Common myeloid progenitor, CD34-positive (primary cell): ENCODE measurements at regions not wholly inside any gene's neighbourhood (a gene's known extent, or its start where the extent isn't known, plus 50 kb on each side); places are given as distances from the start of the nearest gene placed in this dataset.

ENCODE experiments used
- CTCF ChIA-PET: fragments of 350-600 bp; sonication (Branson Sonifier 250); formaldehyde crosslinking; loops from one replicate; lab custom pipeline; 2021; ENCODE audit warnings: antibody characterized with exemption; lab: Charles Lee
- POLR2A ChIA-PET: fragments of 350-600 bp; sonication (Branson Sonifier 250); formaldehyde crosslinking; loops from one replicate; lab custom pipeline; 2021; ENCODE audit warnings: antibody characterized with exemption; lab: Charles Lee
- DNase-seq, 3 donors: peaks; one replicate each; pipeline versions ENCODE4 v3.0.0 to v3.0.0-alpha.2; 2013
- H3K27ac ChIP-seq, 2 experiments: 1 replicate in 1 of 2; 2 replicates in 1 of 2; pipeline ENCODE4 v1.7.0; 2013; ENCODE audit warnings: inconsistent platforms in 2 of 2, low read length in 2 of 2, mild to moderate bottlenecking in 2 of 2, low read depth in 1 of 2, moderate library complexity in 1 of 2; ENCODE audit not compliant: severe bottlenecking in 2 of 2, insufficient read depth in 1 of 2, poor library complexity in 1 of 2
- H3K27me3 ChIP-seq, 5 experiments: replicated peaks in 2 of 5; 1 replicate in 3 of 5; 2 replicates in 2 of 5; pipeline versions ENCODE4 v1.6.1 to v1.7.0; 2013; ENCODE audit warnings: low read length in 4 of 5, mild to moderate bottlenecking in 2 of 5, moderate library complexity in 2 of 5, inconsistent platforms in 1 of 5; ENCODE audit not compliant: insufficient read depth in 5 of 5, control insufficient read depth in 4 of 5
- H3K36me3 ChIP-seq, 4 experiments: 1 replicate in 2 of 4; 2 replicates in 2 of 4; pipeline versions ENCODE4 v1.6.1 to v1.7.0; 2013; ENCODE audit warnings: low read length in 3 of 4, control low read depth in 1 of 4, mild to moderate bottlenecking in 1 of 4; ENCODE audit not compliant: control insufficient read depth in 4 of 4, insufficient read depth in 4 of 4
- H3K4me1 ChIP-seq, 4 experiments: 1 replicate in 3 of 4; 2 replicates in 1 of 4; pipeline versions ENCODE4 v1.6.1 to v1.7.1; 2013; ENCODE audit warnings: low read length in 3 of 4, mild to moderate bottlenecking in 3 of 4, control low read depth in 1 of 4, inconsistent platforms in 1 of 4, moderate library complexity in 1 of 4; ENCODE audit not compliant: control insufficient read depth in 4 of 4, insufficient read depth in 4 of 4; ENCODE audit errors: control extremely low read depth in 1 of 4
- H3K4me3 ChIP-seq, 7 experiments: 1 replicate in 4 of 7; 2 replicates in 3 of 7; pipeline versions ENCODE4 v1.5.1 to v1.7.0; 2013; ENCODE audit warnings: mild to moderate bottlenecking in 7 of 7, low read length in 6 of 7, moderate library complexity in 6 of 7, inconsistent platforms in 2 of 7, low read depth in 2 of 7, control low read depth in 1 of 7; ENCODE audit not compliant: insufficient read depth in 4 of 7, control insufficient read depth in 1 of 7; ENCODE audit errors: extremely low read depth in 1 of 7
- H3K9me3 ChIP-seq, 5 experiments: 1 replicate in 4 of 5; 2 replicates in 1 of 5; pipeline versions ENCODE4 v1.6.1 to v1.7.1; 2013; ENCODE audit warnings: low read length in 4 of 5, mild to moderate bottlenecking in 2 of 5, inconsistent platforms in 1 of 5, low read depth in 1 of 5, moderate library complexity in 1 of 5; ENCODE audit not compliant: control insufficient read depth in 4 of 5, insufficient read depth in 2 of 5; ENCODE audit errors: control extremely low read depth in 1 of 5
- WGBS: methylation state at CpG from one replicate; pipeline ENCODE4 v1.1.5; 2013; ENCODE audit not compliant: insufficient coverage; 5-methylcytosine and 5-hydroxymethylcytosine counted together

GRCh38 chr5:61912559-61912958 is 393.4 kb upstream of the KIF2A start:
- Histone ChIP-seq H3K36me3 (no peaks in the 10 kb centered on the region), H3K4me3 (no peak overlapping the region), H3K9me3 (peaks cover 0 to 12% (median 2%) of the 10 kb centered on the region in 5 experiments), H3K27me3 (no peaks in the 10 kb centered on the region), H3K27ac (no peak overlapping the region), H3K4me1 (no peaks in the 10 kb centered on the region)
- 95% methylated on average over 6 of the region's 6 CpGs for WGBS
- ChIA-PET CTCF (no interaction called here), POLR2A (no interaction called here)
- DNase-seq = no peak

DNA sequence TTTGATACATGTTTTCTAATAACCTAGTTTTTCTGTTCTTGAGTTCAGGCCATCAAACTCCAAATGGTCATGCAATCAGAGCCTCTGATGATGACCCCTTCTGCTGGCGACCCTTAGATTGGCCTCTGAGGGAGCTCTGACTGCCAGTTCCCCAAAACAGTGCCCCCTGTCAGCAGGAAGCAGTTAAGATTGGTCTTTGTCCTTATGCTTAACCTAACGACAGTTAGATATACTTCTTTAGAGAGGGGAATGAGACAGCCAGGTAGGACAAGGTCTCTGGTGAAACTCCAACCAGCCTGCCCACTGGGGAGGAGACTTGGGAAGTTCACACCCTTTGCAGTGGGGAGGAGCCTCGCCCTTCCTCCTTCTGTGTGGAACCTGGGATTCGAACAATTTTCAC is 390.4 kb upstream of the KIF2A start:
- no peaks in the 10 kb centered on the region for H3K36me3 ChIP-seq
- WGBS = 93% methylated on average over 3 of the region's 4 CpGs
- DNase-seq = no peak
- POLR2A ChIA-PET = no interaction called here
- H3K4me1 ChIP-seq = no peaks in the 10 kb centered on the region
- no peaks in the 10 kb centered on the region for H3K27me3 ChIP-seq
- CTCF ChIA-PET = no interaction called here
- H3K4me3 ChIP-seq = no peak overlapping the region
- no peak overlapping the region for H3K27ac ChIP-seq
- H3K9me3 ChIP-seq = peaks cover 0 to 12% (median 2%) of the 10 kb centered on the region in 5 experiments

GRCh38 chr5:61916621-61917620 is 389.1 kb upstream of the KIF2A start:
- no peak overlapping the region for H3K4me3 ChIP-seq
- H3K9me3 ChIP-seq = peaks cover 0 to 8% (median 2%) of the 10 kb centered on the region in 5 experiments
- POLR2A ChIA-PET = interaction anchor here (0.5 kb wide), 1 partner anchor 12 kb away, joined by 4 read pairs; no protein-coding TSS in a partner anchor
- no peaks in the 10 kb centered on the region for H3K4me1 ChIP-seq
- no peak for DNase-seq
- H3K27ac ChIP-seq = no peak overlapping the region
- WGBS = 100% methylated on average over 3 of the region's 4 CpGs
- H3K27me3 ChIP-seq = no peaks in the 10 kb centered on the region
- no peaks in the 10 kb centered on the region for H3K36me3 ChIP-seq
- CTCF ChIA-PET = interaction anchor here (1.2 kb wide), 1 partner anchor 17 kb away, joined by 3 read pairs; no protein-coding TSS in a partner anchor

GRCh38 chr5:61918611-61919010 is 387.4 kb upstream of the KIF2A start:
- Histone ChIP-seq H3K27me3 (no peaks in the 10 kb centered on the region), H3K36me3 (no peaks in the 10 kb centered on the region), H3K9me3 (no peaks in the 10 kb centered on the region), H3K4me3 (no peak overlapping the region), H3K27ac (no peak overlapping the region), H3K4me1 (no peaks in the 10 kb centered on the region)
- ChIA-PET POLR2A (no interaction called here), CTCF (no interaction called here)
- no CpG with 5 or more reads among the region's 2 CpGs for WGBS
- no peak for DNase-seq

DNA sequence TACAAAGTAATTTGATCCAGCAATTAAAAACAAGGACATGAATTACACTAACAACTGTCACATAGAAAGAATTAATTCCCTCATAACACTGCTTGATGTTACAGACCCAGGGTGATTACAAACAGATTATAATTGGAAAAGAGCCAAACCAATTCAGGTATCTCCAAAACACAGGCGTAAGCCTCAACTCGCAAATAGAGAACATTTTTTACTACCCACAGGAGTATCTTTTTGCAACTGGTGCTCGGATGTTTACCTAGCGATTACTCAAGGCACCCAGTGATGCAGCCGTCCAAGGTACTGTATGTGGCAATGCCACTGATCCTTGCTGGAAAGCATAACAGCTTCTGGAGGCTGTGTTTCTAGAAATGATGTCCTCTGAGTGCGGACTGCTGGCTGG is 386.1 kb upstream of the KIF2A start:
- 84% methylated on average over 5 of the region's 6 CpGs for WGBS
- H3K9me3 ChIP-seq = no peaks in the 10 kb centered on the region
- no peaks in the 10 kb centered on the region for H3K36me3 ChIP-seq
- no peaks in the 10 kb centered on the region for H3K4me1 ChIP-seq
- ChIA-PET CTCF (no interaction called here), POLR2A (no interaction called here)
- no peak overlapping the region for H3K27ac ChIP-seq
- no peaks in the 10 kb centered on the region for H3K27me3 ChIP-seq
- no peak for DNase-seq
- no peak overlapping the region for H3K4me3 ChIP-seq

GRCh38 chr5:61924251-61924650 is 381.8 kb upstream of the KIF2A start:
- ChIA-PET POLR2A (no interaction called here), CTCF (no interaction called here)
- no peaks in the 10 kb centered on the region for H3K27me3 ChIP-seq
- 86% methylated on average over 1 of the region's 1 CpG for WGBS
- no peak overlapping the region for H3K4me3 ChIP-seq
- no peak for DNase-seq
- H3K36me3 ChIP-seq = no peaks in the 10 kb centered on the region
- H3K4me1 ChIP-seq = no peaks in the 10 kb centered on the region
- no peak overlapping the region for H3K27ac ChIP-seq
- H3K9me3 ChIP-seq = no peaks in the 10 kb centered on the region

DNA sequence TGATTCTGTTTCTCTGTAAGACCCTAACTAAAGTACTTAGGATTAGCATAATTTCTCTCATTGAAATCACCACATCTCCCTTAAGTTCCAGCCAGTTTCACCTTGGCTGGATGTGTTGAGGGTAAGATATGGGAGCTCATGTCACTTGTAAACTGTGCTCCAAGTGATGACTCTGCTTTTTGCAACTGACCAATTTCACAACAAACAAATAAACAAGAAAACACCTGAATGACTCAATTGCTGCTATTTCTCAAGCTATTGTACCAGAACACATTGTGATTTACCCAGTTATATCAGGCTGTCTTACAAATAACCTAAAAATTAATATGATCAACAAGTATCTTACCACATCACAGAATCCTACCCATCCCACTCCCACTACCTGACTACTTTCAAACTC is 379.1 kb upstream of the KIF2A start:
- Histone ChIP-seq H3K27ac (no peak overlapping the region), H3K27me3 (no peaks in the 10 kb centered on the region), H3K36me3 (no peaks in the 10 kb centered on the region), H3K4me1 (no peaks in the 10 kb centered on the region), H3K9me3 (no peaks in the 10 kb centered on the region), H3K4me3 (no peak overlapping the region)
- POLR2A ChIA-PET = no interaction called here
- CTCF ChIA-PET = no interaction called here
- no peak for DNase-seq
